ENCODE measurements at regions not wholly inside any gene's neighbourhood (a gene's known extent, or its start where the extent isn't known, plus 50 kb on each side); places are given as distances from the start of the nearest gene placed in this dataset.

DNA sequence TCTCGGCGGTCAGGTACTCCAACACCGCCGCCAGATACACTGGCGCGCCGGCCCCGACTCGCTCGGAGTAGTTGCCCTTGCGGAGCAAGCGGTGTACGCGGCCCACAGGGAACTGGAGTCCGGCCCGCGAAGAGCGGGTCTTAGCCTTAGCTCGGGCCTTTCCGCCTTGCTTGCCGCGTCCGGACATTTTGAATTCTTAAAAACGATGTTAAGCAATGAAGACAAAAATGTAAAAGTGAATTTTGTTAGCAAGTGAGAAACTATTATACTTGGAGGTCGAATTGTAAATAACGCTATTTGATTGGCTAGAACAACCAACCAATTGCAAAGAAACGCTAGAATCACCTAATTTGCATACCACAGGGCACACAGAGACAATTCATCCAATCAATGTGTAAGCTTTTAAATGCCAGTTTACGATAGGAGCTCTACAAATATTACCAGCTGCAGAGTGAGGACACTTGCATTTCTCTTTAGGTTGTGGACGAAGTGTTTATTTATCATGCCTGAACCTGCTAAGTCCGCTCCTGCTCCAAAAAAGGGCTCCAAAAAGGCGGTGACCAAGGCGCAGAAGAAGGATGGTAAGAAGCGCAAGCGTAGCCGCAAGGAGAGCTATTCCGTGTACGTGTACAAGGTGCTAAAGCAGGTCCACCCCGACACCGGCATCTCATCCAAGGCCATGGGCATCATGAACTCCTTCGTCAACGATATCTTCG lies 112.0 kb downstream of the HFE start:
- Histone ChIP-seq H3F3A (ENCODE audit: low read depth) (peaks cover 14% of the 10 kb centered on the region), H2AFZ (ENCODE audit: low read length) (no peak overlapping the region)
- TF ChIP-seq EZH2phosphoT487 (IDR thresholded peaks at IDR 0.05; ENCODE audit: borderline replicate concordance) = no peak
- TF ChIP-seq, protein P1, sequence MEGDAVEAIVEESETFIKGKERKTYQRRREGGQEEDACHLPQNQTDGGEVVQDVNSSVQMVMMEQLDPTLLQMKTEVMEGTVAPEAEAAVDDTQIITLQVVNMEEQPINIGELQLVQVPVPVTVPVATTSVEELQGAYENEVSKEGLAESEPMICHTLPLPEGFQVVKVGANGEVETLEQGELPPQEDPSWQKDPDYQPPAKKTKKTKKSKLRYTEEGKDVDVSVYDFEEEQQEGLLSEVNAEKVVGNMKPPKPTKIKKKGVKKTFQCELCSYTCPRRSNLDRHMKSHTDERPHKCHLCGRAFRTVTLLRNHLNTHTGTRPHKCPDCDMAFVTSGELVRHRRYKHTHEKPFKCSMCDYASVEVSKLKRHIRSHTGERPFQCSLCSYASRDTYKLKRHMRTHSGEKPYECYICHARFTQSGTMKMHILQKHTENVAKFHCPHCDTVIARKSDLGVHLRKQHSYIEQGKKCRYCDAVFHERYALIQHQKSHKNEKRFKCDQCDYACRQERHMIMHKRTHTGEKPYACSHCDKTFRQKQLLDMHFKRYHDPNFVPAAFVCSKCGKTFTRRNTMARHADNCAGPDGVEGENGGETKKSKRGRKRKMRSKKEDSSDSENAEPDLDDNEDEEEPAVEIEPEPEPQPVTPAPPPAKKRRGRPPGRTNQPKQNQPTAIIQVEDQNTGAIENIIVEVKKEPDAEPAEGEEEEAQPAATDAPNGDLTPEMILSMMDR (conservative IDR thresholded peaks at IDR 0.05; ENCODE audit: low read length) = no peak

DNA sequence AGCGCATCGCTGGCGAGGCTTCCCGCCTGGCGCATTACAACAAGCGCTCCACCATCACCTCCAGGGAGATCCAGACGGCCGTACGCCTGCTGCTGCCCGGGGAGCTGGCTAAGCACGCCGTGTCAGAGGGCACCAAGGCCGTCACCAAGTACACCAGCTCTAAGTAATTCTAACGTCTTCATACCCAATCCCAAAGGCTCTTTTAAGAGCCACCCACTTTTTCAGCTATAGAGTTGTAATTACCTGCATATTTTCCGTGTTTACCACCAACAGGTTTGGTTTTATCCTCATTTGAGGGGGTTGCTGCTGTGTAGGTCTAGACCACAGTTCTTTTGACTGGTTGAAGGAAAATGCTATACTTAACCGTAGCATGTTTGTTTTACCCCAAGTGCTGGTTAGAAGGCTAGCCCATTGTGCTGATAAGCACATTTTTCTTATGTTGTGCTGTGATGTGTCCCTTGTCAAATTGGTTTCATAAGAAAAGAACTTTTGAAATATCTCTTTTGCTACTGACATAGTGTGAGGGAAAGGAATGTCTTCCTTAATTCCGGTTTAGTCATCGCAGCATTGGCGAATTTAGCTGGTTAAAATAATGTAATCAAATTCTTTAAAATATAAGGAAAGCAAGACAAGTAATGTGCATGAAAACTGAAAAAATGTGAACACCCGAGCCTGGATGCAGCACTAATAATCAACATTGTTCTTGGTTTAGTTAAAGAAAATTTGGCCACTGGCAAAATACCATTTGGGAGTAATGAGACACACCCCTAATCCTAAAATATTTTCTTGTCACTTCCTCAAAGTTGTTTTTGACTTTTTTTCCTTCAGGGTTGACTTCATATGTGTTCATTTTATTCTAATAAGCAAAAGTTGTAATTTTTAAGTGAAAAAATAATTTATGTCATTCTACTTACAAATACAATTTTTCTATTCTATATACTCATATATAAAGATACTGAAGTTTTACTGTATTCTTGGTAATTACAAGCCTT lies 112.8 kb downstream of the HFE start:
- peaks cover 16% of the 10 kb centered on the region for H3K79me2 ChIP-seq (ENCODE audit: insufficient read depth, low read length)

More for the DNA sequence above, 112.0 kb downstream of the HFE start:
- H3K9ac ChIP-seq (ENCODE audit: low read depth, low read length, poor library complexity, severe bottlenecking) = peak overlapping the region; percentile 98
- no peaks in the 10 kb centered on the region for H3K36me3 ChIP-seq (ENCODE audit: insufficient read depth, low read length)
- no peaks in the 10 kb centered on the region for H3K9me3 ChIP-seq (ENCODE audit: insufficient read depth, low read depth, low read length)
- H3K4me3 ChIP-seq (ENCODE audit: low read length, poor library complexity, severe bottlenecking) = peak overlapping the region; percentile 89
- H3K4me1 ChIP-seq (ENCODE audit: insufficient read depth, low read length, poor library complexity, severe bottlenecking) = peaks cover 46% of the 10 kb centered on the region
- peak overlapping the region; percentile 88 for H3K4me2 ChIP-seq (ENCODE audit: low read depth, low read length, poor library complexity, severe bottlenecking)
- peaks cover 20% of the 10 kb centered on the region for H3K79me2 ChIP-seq (ENCODE audit: insufficient read depth, low read length)
- H3K9me2 ChIP-seq (replicated peaks; ENCODE audit: low read depth, low read length) = no peaks in the 10 kb centered on the region
- H3K27me3 ChIP-seq (ENCODE audit: insufficient read depth, low read length, poor library complexity, severe bottlenecking) = no peaks in the 10 kb centered on the region
- peaks cover 12% of the 10 kb centered on the region for H4K20me1 ChIP-seq (ENCODE audit: insufficient read depth, low read length, poor library complexity, severe bottlenecking)

More for the DNA sequence above, 112.8 kb downstream of the HFE start:
- peak overlapping the region; percentile 88 for H3K4me2 ChIP-seq (ENCODE audit: low read depth, low read length, poor library complexity, severe bottlenecking)
- H3F3A ChIP-seq (ENCODE audit: low read depth) = peaks cover 20% of the 10 kb centered on the region
- TF ChIP-seq, protein P1 (conservative IDR thresholded peaks at IDR 0.05; ENCODE audit: low read length) = no peak
- TF ChIP-seq EZH2phosphoT487 (IDR thresholded peaks at IDR 0.05; ENCODE audit: borderline replicate concordance) = no peak
- H3K4me1 ChIP-seq (ENCODE audit: insufficient read depth, low read length, poor library complexity, severe bottlenecking) = peaks cover 39% of the 10 kb centered on the region
- peak overlapping the region; percentile 98 for H3K9ac ChIP-seq (ENCODE audit: low read depth, low read length, poor library complexity, severe bottlenecking)
- no peaks in the 10 kb centered on the region for H3K27me3 ChIP-seq (ENCODE audit: insufficient read depth, low read length, poor library complexity, severe bottlenecking)
- no peaks in the 10 kb centered on the region for H3K9me2 ChIP-seq (replicated peaks; ENCODE audit: low read depth, low read length)
- H3K36me3 ChIP-seq (ENCODE audit: insufficient read depth, low read length) = no peaks in the 10 kb centered on the region
- H4K20me1 ChIP-seq (ENCODE audit: insufficient read depth, low read length, poor library complexity, severe bottlenecking) = peaks cover 12% of the 10 kb centered on the region
- H2AFZ ChIP-seq (ENCODE audit: low read length) = no peak overlapping the region
- peak overlapping the region; percentile 89 for H3K4me3 ChIP-seq (ENCODE audit: low read length, poor library complexity, severe bottlenecking)
- no peaks in the 10 kb centered on the region for H3K9me3 ChIP-seq (ENCODE audit: insufficient read depth, low read depth, low read length)
